Endothelial cell of umbilical vein (primary cell): ENCODE measurements at regions not wholly inside any gene's neighbourhood (a gene's known extent, or its start where the extent isn't known, plus 50 kb on each side); places are given as distances from the start of the nearest gene placed in this dataset.

Source experiments
- CTCF ChIP-seq, 2 donors: IDR thresholded peaks; 1 replicate in 1 of 2; 2 replicates in 1 of 2; pipeline ENCODE4 v1.5.1; 2011; ENCODE audit warnings: low read length in 2 of 2, mild to moderate bottlenecking in 2 of 2, moderate library complexity in 2 of 2, control low read depth in 1 of 2, inconsistent platforms in 1 of 2, low read depth in 1 of 2; ENCODE audit not compliant: insufficient read depth in 1 of 2; ENCODE audit errors: extremely low read depth in 1 of 2
- POLR2AphosphoS5 ChIP-seq: IDR thresholded peaks from 2 replicates; pipeline ENCODE4 v1.6.1; 2012; ENCODE audit warnings: low read depth, mild to moderate bottlenecking, control low read depth, low read length, moderate library complexity; ENCODE audit not compliant: insufficient read depth

DNA sequence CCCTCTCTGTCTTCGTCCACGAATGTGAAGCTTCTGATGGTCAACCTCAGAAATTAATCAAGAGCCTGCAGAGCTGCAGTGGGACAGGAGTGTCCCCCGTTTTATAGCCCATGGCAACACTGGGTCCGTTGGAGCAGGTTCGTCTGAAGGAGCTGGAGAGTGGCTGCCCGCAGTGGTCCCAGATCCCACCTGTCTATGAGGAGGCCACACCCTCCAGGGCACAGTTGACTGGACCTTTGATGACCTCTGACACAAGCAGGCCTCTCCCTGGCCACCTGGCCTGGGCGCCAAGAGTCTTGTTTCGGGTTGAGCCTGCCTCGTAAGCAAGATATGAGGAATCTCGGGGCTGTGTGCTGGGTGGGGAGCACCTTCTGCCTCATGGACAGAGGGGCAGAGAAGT, 100.7 kb upstream of the SFSWAP start:
- TF ChIP-seq POLR2AphosphoS5 (no peak), CTCF (IDR thresholded peaks at IDR 0.05; ENCODE audit: extremely low read depth in 1 of 2, insufficient read depth in 1 of 2, low read depth in 1 of 2, low read length in 2 of 2) (no peak)
